C4-2B (cell line): ENCODE measurements at regions not wholly inside any gene's neighbourhood (a gene's known extent, or its start where the extent isn't known, plus 50 kb on each side); places are given as distances from the start of the nearest gene placed in this dataset.

Experiments
- CTCF ChIP-seq: fragments of 450-650 bp; conservative IDR thresholded peaks from 2 replicates; pipeline ENCODE4 v1.5.1; 2017; ENCODE audit warnings: mild to moderate bottlenecking
- ZFX ChIP-seq: fragments of 450-650 bp; IDR thresholded peaks from 2 replicates; pipeline ENCODE4 v1.6.1; 2017

- TF ChIP-seq CTCF (no peak), ZFX (no peak)
Measured at GRCh38 chr9:84490206-84490841, 149.8 kb upstream of the SLC28A3 start.
